Activated CD4-positive, alpha-beta T cell treated with anti-CD3 and anti-CD28 coated beads, Interleukin-2, amount 50 U/mL, for 1 hour (primary cell): ENCODE measurements at regions not wholly inside any gene's neighbourhood (a gene's known extent, or its start where the extent isn't known, plus 50 kb on each side); places are given as distances from the start of the nearest gene placed in this dataset.
"Not testable (repeated sequence)": the region's sequence is repeated elsewhere in the genome, so short reads cannot be mapped to it uniquely, and the experiment has no call there.

Source experiments
- DNase-seq: peaks from one replicate; pipeline ENCODE4 v3.0.0-alpha.2; 2020

DNA sequence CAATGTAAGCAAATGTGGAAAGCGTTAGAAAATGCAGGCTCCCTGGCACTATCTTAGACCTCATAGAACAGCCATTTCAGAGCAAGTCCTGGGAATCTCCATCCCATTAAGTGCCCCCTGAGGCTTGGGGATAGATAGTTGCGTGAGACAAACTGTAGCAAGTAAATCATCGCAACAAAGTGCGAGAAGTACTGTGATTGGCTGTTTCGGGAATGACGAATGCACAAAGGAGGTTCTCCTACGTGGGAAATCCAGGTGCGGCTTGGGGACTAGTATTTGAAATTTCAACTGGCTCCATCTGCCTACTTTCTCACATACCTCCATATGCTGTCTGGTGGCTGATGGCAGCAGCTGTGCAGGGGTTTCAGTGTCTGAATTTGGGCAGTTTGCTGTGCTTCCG, 84.5 kb downstream of the PLEKHG1 start:
- no peak for DNase-seq

DNA sequence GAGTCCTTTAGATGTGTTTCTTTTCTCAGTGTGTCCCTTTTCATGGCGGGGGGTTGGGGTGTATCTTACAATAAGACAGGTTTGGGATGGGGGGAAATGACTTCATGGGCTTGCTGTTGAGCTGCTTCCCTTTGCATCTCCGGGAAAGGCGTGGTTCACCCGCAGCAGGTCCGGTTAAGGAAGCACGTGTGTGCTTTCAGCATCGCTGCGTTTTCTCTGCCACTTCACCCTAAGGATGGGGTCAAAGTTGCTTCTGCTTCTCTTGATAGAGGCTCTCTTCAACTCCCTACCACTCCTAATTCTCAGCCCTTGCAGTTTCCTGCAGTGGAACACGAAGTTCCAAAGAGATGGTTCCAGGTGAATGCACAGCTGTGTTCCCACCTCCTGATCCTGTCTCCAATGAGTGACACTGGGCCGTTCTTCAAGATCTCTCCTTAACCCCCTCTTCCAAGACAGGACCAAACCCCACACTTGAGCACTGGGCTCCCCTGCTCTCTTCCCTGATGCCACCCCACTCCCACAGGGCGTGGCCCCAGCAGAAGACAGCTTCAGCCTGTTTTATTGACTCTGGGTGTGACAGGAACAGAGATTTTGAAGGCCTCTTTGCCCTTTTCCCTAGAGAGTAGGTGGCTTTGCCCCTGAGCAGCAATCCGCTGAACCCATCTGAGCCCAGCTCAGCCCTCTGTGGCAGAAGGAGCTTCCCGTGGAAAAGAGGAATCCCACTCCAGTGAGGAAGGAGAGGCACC, 85.2 kb downstream of the PLEKHG1 start:
- no peak for DNase-seq

DNA sequence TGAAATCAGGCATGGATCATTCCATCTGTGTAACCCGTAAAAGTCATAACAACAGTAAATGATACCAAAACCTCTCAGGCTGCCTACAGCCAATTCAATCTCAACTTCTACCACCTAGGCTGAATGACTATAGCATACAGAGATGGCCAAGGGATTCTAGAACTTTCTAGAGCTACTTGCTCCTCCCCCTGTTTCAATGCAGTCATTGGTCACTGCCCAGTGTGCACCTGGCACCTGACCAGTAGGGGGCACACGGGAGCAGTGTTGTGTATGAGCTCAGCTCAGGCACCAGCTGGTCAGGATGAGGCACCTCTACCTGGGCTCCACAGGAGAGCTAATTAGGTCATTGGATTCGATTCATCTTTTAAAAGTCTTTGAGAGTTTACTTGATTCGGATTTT, 86.2 kb downstream of the PLEKHG1 start:
- DNase-seq: peak; percentile 30

DNA sequence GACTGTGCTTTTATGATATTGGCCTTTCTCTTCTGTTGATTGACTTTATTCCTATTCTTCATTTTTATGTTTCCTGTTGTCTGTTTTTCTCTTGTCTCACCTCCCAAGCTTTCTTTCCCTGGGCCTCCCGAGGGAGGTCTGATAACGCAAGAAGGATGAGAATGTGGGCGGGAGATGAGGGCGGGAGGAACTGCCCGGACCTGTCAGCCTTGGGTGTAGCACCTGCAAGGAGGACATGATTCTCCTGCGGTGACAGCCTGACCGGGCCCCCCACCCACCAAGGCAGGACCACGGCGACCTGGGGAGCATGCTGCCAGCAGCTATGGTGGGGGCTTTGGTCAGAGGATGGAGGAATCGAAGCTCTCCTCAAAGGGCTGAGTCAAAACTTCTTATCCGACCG, 86.9 kb downstream of the PLEKHG1 start:
- DNase-seq: no peak

DNA sequence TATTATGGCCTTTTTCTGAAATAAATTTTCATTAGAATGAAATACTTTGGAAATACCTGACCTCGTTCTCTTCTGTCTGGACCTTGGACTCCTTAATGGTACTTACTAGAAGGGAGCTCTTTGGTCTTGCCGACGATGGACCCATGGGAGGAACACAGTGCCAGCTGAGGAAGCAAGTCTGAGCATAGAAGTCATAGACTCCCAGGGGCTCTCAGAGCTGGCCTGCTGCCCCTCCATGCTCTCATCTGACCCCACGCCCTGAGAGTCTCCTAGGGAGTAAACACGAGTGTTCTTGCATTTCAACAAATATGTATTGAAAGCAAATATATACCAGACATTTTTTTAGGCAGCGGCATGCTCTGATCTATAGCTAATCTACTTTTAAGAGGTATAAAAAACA, 87.8 kb downstream of the PLEKHG1 start:
- DNase-seq: no peak

DNA sequence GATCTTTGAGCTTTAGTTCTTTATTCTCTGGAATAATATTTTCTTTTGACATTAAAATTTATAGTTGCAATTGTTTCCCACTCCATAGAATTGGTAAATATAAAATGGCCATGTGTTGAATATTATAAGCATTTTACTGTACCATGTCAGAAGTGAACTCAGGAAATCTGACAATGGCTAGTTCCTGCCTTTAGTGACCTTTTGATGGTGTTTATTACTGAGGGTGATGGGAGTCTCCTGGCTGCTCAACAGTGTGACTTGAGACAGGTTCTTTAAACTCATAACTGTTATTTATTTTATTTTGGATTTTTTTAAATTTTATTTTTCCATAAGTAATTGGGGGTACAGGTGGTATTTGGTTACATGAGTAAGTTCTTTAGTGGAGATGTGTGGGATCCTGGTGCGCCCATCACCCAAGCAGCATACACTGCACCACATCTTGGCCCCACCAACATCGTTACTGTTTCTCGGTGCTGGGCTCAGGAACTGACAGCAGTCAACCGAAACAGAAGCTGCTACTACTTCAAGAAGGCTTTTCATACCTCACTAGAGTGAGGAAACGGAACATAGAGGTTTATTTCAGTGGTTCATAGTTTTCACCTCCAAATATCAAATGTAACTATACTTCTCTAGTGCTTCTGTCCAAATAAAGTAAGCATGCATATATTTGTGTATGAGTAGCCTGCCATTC, 90.4 kb downstream of the PLEKHG1 start:
- DNase-seq: no peak

DNA sequence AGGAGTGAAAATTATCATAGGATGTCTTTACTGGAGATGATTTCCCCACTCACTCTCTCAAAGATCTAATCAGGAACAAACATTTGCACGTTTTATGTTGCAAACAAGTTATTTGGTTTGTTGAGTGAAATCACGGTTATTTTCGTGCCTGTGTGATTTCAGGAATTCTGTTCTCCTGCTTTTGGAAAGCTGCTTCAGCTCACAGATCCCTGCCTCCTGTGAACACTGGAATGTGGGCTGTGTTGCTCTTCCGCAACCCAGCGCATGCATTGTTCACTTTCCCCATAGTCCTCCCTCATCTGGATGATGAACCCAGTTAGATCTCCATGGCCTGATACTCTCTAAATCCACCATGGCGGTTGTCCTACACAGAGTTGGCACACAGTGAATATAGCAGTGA, 91.0 kb downstream of the PLEKHG1 start:
- DNase-seq: no peak

DNA sequence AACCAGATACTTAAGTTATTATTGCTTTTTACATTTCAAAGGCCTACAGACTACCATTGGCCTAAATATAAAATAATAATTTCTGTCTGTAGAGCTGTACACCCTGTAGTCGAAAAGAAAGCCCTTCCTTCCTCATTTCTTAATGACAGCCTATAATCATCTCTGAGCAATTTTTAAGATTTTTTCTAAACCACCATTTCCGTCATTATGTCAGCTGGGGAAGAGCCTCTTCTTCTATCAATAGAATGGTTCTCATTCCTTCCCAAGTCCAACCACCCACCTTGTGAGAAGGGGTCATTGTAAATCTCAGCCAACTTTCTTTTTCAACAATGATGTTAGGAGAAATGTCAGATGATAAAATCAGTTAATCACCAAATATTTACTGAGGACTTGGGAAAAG, 91.8 kb downstream of the PLEKHG1 start:
- DNase-seq: no peak

DNA sequence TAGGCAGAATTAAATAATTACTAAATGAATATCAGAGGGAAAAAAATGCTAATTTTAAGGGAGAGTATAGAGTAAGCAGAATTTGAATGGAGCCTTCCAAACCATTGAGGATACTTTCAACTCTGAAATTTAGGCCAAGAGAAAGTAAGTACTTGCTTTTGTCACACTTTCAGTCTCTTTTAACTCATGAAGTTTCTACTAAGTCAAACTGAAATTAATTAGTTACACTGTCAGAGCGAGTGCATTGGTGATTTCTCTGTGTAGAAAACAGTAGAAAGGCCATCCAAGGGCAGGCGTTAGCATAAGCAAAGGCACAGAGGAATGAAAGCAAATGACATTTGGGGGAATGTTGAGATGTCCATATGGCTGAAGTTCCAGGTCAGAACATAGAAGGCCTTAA, 92.9 kb downstream of the PLEKHG1 start:
- DNase-seq: no peak

DNA sequence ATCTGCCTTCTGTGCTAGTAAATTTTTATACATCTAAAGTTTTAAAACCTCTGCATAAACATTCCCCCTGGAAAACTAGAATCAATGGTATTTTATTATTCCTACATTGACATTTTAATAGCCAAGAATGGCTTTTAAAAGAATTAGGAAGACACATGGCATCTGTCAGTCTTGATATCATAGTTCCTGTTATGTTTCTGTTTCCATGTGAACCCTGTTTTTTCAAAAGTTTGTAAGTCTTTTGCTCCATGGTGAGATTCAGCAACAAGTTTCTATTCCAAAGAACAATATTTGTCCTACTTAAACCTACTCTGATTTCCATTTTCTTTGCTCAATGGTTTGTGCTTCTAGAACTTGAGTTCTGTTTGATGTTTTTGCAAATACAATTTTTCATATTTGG, 95.2 kb downstream of the PLEKHG1 start:
- DNase-seq: no peak

DNA sequence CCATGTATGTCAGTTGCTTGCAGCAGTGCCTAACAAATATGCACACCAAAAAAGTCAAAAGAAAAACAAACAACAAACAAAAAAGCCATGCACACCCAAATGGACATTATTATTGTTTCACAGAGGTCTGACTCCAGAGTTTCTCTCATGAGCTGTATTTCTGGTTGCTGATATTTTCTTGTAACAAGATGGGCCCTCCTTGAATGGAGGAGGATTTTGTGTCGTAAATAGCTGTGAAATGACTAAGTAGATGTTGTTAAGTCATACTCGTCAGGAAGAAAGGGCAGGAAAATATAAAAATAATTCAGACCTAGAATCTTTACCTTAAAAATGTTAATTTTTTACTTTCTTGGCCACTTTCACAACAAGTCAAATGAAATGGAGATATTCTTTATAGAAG, 96.0 kb downstream of the PLEKHG1 start:
- no peak for DNase-seq

DNA sequence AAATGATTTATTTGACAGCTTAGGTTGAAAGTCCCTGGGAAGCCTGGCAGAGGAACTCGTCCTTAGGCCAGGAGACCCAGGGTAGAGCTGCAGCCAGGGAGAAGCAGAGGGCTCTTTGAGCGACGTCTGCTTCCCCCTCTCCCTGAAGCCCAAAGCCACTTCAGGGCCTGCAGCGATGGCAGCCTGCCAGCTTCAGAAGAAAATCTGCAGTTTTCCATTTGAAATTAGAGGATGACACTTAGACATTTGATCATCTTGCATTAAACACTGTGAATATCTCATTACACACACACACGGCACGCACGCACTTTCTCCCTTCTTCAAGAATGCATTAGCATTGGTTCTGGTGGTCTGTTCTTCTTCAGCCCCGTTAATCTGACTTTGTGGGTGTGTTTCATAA, 96.5 kb downstream of the PLEKHG1 start:
- DNase-seq: no peak

DNA sequence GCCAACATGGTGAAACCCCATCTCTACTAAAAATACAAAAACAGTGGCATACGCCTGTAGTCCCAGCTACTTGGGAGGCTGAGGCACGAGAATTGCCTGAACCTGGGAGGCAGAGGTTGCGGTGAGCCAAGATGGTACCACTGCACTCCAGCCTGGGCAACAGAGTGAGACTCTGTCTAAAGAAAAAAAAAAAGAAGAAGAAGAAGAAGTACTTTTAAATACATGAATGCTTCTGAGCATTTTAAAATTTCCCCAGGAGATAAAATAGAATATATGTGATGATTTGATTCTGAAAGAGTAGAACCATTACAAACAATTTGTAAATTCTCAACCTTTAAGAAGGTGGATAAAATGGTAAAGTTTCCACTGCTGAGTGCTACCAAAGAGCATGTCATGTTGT, 97.2 kb downstream of the PLEKHG1 start:
- DNase-seq: not testable (repeated sequence)

DNA sequence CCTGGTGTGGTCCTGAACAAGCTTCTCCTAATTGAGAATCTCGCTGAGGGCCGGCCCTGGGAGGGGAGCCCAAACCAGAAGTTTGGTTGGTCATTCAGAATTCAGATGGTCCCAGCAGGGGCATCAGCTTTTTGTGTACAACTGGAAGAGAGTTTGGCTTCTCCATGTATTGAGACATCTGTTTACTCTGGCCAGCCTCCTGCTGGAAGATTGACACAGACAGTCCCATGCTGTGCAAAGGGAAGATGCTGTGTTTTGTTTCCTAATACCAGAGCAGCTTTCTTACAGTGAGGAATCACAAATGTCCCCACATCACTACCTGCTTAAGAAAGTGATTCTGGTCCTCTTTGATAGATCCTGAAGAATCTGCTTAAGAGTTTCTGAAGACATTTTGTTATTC, 97.8 kb downstream of the PLEKHG1 start:
- DNase-seq: no peak

DNA sequence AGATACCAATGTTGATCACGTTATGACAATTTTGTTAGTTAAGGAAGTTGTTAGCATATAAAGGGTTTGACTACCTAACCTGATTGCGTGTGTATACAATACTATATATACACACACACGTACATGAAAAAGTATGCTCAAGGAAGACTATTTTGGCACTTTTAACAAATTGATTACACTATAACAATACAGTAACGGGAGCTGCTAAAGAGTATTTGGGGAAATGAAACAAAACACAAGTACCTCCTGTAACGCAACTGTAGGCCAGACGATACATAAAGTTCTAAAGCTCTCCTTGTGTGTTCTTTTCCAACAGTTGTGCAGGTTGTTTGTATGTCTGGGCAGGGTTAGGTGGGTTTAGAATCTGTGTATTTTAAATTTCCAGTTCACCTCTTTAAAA, 98.7 kb downstream of the PLEKHG1 start:
- no peak for DNase-seq

DNA sequence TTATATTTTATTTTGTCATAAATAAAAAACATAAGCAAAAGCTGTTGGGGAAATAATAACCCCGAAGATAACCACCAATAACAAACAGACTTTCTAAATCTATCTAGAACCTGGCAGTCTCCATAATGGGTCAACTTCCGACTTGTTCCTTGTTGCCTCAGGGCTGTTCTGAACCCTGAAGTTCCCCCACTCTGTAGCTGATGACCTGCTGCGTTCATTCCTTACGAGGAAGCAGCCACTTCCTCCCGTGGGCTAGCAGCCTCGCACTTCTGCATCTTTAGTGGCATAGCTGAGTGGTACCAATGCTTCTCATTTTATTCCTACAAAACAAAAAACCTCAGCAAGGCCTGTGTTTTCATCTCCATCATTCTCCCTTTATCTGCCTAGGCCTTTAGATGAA, 103.0 kb downstream of the PLEKHG1 start:
- DNase-seq: no peak

DNA sequence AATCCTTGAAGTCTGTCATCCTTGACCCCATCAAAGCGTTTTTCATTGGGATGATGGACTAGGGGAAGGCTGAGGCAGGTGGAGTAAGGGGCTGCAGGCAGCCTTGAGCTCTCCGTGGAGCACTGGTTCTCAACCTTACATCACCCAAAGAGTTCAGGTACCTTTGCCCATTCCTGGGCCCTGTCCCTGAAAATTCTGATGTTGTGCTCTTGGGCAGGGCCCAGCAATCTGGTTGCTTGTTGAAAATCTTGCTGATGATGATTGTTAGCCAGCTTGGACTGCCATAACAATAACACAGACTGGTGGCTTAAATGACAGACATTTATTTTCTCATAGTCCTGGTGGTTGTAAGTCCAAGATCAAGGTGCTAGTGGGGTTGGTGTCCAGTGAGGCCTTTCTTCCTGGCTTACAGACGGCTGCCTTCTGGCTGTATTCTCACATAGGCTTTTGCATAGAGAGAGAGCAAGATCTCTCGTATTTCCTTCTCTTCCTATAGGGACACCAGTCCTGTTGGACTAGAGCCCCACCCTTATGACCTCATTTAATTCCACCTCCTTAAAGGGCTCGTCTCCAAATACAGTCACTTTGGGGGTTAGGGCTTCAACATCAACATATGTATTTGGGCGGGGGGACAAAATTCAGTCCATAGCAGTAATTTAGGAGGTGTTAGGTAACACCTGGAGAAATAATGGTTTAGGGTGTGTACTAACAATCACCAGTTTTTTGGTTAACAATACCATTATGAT, 104.9 kb downstream of the PLEKHG1 start:
- DNase-seq: no peak

DNA sequence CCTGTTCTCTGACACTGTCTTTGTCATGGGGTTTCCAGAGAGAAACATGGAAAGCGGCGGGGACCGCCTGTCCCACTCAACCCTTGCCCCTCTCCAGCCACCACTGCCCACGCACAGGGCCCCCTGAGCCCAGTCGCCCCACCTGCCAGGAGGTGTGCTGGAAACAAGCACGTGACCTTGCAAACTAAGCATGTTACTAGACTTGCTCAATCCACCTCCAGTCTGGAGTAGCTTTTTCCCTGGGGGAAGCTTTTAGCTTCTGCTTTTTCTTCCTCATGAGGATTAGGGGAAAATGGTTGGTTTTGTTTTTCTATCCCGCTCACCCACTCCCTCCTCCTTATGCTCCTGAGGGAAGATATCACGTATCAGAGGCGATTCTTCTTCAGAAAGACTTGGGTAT, 105.7 kb downstream of the PLEKHG1 start:
- DNase-seq: no peak

DNA sequence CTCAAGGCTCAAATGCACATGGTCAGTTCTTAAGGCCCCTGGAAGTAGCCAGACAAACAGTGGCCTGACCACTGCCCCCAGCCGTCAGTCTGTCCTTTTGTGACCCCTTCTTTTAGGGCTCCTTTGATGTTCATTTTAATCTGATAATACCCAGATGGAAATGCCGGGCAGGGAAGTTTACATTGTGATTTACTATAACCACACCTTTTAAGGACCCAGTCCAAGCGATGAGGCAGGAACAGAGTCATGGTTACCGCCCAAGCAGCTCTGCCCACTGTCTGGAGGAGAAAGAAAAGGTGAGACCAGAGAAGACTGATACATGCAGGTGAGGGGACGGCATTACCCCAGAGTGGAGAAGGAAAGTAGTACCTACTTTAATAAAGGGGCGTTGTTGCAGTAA, 110.6 kb downstream of the PLEKHG1 start:
- DNase-seq: no peak

DNA sequence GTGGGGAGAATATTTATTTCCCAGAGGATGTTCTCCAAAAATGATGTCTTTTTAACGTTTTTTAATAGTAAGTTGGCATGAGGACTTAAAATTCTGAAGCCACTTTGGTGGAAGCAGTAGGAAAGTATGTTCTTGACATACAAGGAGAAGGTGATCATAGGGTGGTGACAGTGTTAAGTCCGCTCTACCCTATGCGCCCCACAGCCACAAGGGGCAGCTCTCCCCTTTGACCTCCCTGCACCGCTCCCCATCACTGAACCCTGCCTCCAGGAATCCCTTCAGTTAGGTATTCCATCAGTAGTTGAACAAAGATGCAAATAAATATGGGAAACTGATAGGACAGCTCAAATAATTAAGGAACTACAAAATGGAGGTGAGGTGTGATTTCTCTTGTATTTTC, 111.4 kb downstream of the PLEKHG1 start:
- no peak for DNase-seq

DNA sequence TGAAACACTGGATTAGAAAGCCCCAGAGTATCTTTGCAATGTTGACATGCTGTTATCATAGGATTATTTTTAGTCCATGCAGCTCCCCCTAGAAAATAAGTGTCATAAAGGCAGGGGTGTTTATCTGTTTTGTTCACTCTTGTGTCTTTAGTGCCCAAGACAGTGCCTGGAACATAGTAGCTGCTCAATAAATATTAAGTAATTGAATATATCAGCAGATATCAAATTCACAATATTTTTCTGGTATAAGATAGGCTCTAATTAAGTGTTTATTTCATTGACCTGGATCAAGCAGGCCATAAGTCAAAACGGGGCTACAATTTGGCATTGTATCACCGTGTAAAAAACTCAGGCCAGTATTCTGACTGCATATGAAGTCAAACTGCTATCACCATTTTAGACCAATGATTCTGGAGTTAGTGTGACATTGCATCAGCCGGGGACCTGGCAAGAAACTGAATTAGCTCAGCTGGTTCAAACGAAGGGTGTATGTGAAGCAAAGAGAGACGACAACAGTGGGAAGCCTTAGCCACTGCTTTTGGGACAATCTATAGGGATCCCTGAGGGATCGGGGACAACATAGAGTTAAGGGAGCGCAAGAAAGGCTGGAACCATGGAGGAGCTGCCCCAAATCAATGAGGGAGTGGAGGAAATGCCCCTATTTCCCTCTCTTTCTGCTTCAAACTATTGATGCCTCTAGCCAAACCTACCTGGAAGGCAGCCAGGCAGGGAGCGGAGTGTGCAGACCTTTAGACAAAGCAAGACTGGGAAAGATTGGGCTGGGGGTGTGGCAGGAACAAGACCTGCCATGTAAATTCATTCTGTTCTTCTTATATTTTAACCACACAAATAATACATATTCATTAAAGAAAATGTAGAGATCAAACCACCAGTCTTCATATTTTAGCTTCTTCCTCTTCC, 112.2 kb downstream of the PLEKHG1 start:
- no peak for DNase-seq

DNA sequence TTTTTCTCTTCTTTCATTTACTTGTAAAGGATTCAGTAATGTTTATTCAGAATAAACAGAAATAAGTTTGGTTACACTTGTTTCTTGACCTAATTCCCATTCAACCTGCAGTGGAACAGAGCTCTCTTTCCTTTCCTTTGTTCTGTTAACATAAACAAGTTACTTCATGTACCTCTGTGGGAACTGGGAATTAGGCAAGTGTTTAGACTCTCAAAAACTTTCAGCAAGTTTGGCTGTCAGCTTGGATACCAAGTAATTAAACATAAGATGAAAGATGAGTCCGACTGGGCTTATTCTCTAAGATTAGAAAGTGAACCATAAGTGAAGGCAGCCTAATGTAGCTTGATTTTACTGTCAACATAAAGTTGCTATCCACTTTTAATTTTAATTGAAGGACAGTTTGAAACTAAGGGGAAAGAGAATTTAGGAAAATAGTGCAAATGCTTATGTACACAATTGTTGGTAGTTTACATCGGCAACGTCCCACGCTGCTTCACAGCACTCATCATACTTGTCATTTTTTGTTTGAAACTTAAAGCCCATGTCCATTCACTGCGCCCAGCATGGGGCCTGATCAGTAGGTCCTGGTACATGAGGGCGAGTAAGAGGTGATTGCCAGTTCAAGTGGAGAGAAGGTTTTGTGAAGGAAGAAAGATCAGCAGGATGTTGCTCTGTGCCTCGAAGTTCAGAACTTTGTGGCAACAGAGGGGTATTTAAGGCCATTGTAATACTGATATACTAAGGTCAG, 113.0 kb downstream of the PLEKHG1 start:
- no peak for DNase-seq
